ENCODE measurements at regions not wholly inside any gene's neighbourhood (a gene's known extent, or its start where the extent isn't known, plus 50 kb on each side); places are given as distances from the start of the nearest gene placed in this dataset.
"Not testable (repeated sequence)": the region's sequence is repeated elsewhere in the genome, so short reads cannot be mapped to it uniquely, and the experiment has no call there.

DNA sequence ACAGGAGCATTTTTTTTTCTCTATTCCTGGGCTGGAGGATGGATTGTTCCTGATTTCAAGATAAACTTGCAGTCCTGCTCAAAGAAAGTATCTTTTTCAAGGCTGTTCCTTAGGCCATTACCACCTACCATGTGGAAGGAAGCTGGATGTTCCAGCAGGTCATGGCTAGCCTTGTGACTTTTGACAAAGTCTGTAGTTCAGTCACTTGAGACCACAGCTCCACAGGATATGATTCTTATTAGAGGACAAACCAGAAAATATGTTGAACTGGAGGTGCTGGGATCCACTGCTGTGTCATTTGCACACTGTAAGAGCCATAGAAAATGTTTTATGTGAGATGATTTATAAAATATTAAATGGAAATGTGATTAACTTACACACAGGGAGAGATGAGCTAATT, 184.2 kb upstream of the ACO1 start:
- H4K8ac ChIP-seq (ENCODE audit: low read length), result no peak overlapping the region
- H2AK5ac ChIP-seq (ENCODE audit: low read length, severe bottlenecking), result no peak overlapping the region

GRCh38 chr9:32200896-32201295, 183.5 kb upstream of the ACO1 start:
- Histone ChIP-seq H3K36me3 (ENCODE audit: control insufficient read depth in 1 of 2, insufficient read depth in 2 of 2, low read depth in 1 of 2, low read length in 2 of 2) (no peaks in the 10 kb centered on the region), H3K79me1 (replicated peaks; ENCODE audit: low read length, poor library complexity, severe bottlenecking) (no peaks in the 10 kb centered on the region), H3K4me1 (ENCODE audit: control insufficient read depth, insufficient read depth, low read depth, low read length) (no peaks in the 10 kb centered on the region), H2AK5ac (ENCODE audit: low read length, severe bottlenecking) (no peak overlapping the region), H4K8ac (ENCODE audit: low read length) (no peak overlapping the region), H3K27me3 (ENCODE audit: control insufficient read depth in 1 of 2, insufficient read depth in 1 of 2, low read length in 2 of 2) (no peaks in the 10 kb centered on the region), H2AFZ (ENCODE audit: low read depth, low read length) (no peak overlapping the region), H3K9ac (ENCODE audit: low read length) (no peak overlapping the region), H3K9me3 (ENCODE audit: control insufficient read depth, low read length) (no peaks in the 10 kb centered on the region), H2BK12ac (ENCODE audit: low read length in 2 of 2) (no peak overlapping the region), H3K23ac (ENCODE audit: low read length in 2 of 2) (no peak overlapping the region), H2BK15ac (ENCODE audit: low read depth, poor library complexity, severe bottlenecking) (no peak overlapping the region), H3K14ac (ENCODE audit: low read length in 2 of 2) (no peak overlapping the region), H2BK5ac (ENCODE audit: low read depth, low read length, poor library complexity, severe bottlenecking) (no peak overlapping the region), H2BK120ac (ENCODE audit: low read depth, low read length) (no peak overlapping the region), H3K4ac (ENCODE audit: low read depth in 1 of 2, low read length in 2 of 2) (no peak overlapping the region), H3K4me2 (ENCODE audit: low read length, poor library complexity, severe bottlenecking) (no peak overlapping the region), H4K91ac (ENCODE audit: low read length) (no peak overlapping the region), H3K4me3 (ENCODE audit: insufficient read depth in 1 of 2, low read depth in 1 of 2, low read length in 2 of 2) (no peak overlapping the region), H3K27ac (ENCODE audit: low read length, poor library complexity, severe bottlenecking) (no peak overlapping the region), H3K18ac (ENCODE audit: low read depth in 1 of 2, low read length in 2 of 2) (no peak overlapping the region)
- DNase-seq, result no peak

More for the DNA sequence above, 184.2 kb upstream of the ACO1 start:
- H4K91ac ChIP-seq (ENCODE audit: low read length), result no peak overlapping the region
- no peaks in the 10 kb centered on the region for H3K79me1 ChIP-seq (replicated peaks; ENCODE audit: low read length, poor library complexity, severe bottlenecking)
- H3K4ac ChIP-seq (ENCODE audit: low read depth in 1 of 2, low read length in 2 of 2), result no peak overlapping the region
- H3K27ac ChIP-seq (ENCODE audit: low read length, poor library complexity, severe bottlenecking), result no peak overlapping the region
- no peak overlapping the region for H3K18ac ChIP-seq (ENCODE audit: low read depth in 1 of 2, low read length in 2 of 2)
- H2BK15ac ChIP-seq (ENCODE audit: low read depth, poor library complexity, severe bottlenecking), result no peak overlapping the region
- no peaks in the 10 kb centered on the region for H3K4me1 ChIP-seq (ENCODE audit: control insufficient read depth, insufficient read depth, low read depth, low read length)
- no peak overlapping the region for H2BK120ac ChIP-seq (ENCODE audit: low read depth, low read length)
- no peak overlapping the region for H3K23ac ChIP-seq (ENCODE audit: low read length in 2 of 2)
- no peaks in the 10 kb centered on the region for H3K27me3 ChIP-seq (ENCODE audit: control insufficient read depth in 1 of 2, insufficient read depth in 1 of 2, low read length in 2 of 2)
- no peak overlapping the region for H2AFZ ChIP-seq (ENCODE audit: low read depth, low read length)
- no peak overlapping the region for H3K4me2 ChIP-seq (ENCODE audit: low read length, poor library complexity, severe bottlenecking)
- H3K36me3 ChIP-seq (ENCODE audit: control insufficient read depth in 1 of 2, insufficient read depth in 2 of 2, low read depth in 1 of 2, low read length in 2 of 2), result no peaks in the 10 kb centered on the region
- H3K14ac ChIP-seq (ENCODE audit: low read length in 2 of 2), result no peak overlapping the region
- DNase-seq, result no peak
- no peak overlapping the region for H2BK5ac ChIP-seq (ENCODE audit: low read depth, low read length, poor library complexity, severe bottlenecking)
- H3K4me3 ChIP-seq (ENCODE audit: insufficient read depth in 1 of 2, low read depth in 1 of 2, low read length in 2 of 2), result no peak overlapping the region
- no peak overlapping the region for H3K9ac ChIP-seq (ENCODE audit: low read length)
- no peaks in the 10 kb centered on the region for H3K9me3 ChIP-seq (ENCODE audit: control insufficient read depth, low read length)
- H2BK12ac ChIP-seq (ENCODE audit: low read length in 2 of 2), result no peak overlapping the region

DNA sequence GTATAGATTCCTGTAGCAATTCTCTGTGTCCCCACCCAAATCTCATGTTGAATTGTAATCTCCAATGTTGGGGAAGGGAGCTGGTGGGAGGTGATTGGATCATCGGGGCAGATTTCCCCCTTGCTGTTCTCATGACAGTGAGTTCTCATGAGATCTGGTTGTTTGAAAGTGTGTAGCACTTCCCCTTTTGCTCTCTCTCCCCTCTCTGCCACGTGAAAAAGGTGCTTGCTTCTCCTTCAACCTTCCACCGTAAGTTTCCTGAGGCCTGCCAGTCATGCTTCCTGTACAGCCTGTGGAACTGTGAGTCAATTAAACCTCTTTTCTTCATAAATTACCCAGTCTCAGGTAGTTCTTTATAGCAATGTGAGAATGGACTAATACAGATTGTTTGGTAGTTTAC, 175.3 kb upstream of the ACO1 start:
- H3K27ac ChIP-seq (ENCODE audit: low read length, poor library complexity, severe bottlenecking); H2BK5ac ChIP-seq (ENCODE audit: low read depth, low read length, poor library complexity, severe bottlenecking); H3K23ac ChIP-seq (ENCODE audit: low read length in 2 of 2); H3K18ac ChIP-seq (ENCODE audit: low read depth in 1 of 2, low read length in 2 of 2); H3K9me3 ChIP-seq (ENCODE audit: control insufficient read depth, low read length); H3K4me2 ChIP-seq (ENCODE audit: low read length, poor library complexity, severe bottlenecking); H2BK12ac ChIP-seq (ENCODE audit: low read length in 2 of 2); H3K4me3 ChIP-seq (ENCODE audit: insufficient read depth in 1 of 2, low read depth in 1 of 2, low read length in 2 of 2); H2AFZ ChIP-seq (ENCODE audit: low read depth, low read length); H4K91ac ChIP-seq (ENCODE audit: low read length); H2BK120ac ChIP-seq (ENCODE audit: low read depth, low read length); H3K14ac ChIP-seq (ENCODE audit: low read length in 2 of 2); H3K36me3 ChIP-seq (ENCODE audit: control insufficient read depth in 1 of 2, insufficient read depth in 2 of 2, low read depth in 1 of 2, low read length in 2 of 2); H2BK15ac ChIP-seq (ENCODE audit: low read depth, poor library complexity, severe bottlenecking); H2AK5ac ChIP-seq (ENCODE audit: low read length, severe bottlenecking); H3K27me3 ChIP-seq (ENCODE audit: control insufficient read depth in 1 of 2, insufficient read depth in 1 of 2, low read length in 2 of 2); H4K8ac ChIP-seq (ENCODE audit: low read length); H3K79me1 ChIP-seq (replicated peaks; ENCODE audit: low read length, poor library complexity, severe bottlenecking); DNase-seq; H3K9ac ChIP-seq (ENCODE audit: low read length); H3K4ac ChIP-seq (ENCODE audit: low read depth in 1 of 2, low read length in 2 of 2); H3K4me1 ChIP-seq (ENCODE audit: control insufficient read depth, insufficient read depth, low read depth, low read length): not testable (repeated sequence)
- no CpG with 5 or more reads among the region's 3 CpGs for WGBS

- H3K14ac ChIP-seq (ENCODE audit: low read length in 2 of 2), result no peak overlapping the region
- H2BK5ac ChIP-seq (ENCODE audit: low read depth, low read length, poor library complexity, severe bottlenecking), result no peak overlapping the region
- H3K9me3 ChIP-seq (ENCODE audit: control insufficient read depth, low read length), result no peaks in the 10 kb centered on the region
- H3K79me1 ChIP-seq (replicated peaks; ENCODE audit: low read length, poor library complexity, severe bottlenecking), result no peaks in the 10 kb centered on the region
- no peak overlapping the region for H3K23ac ChIP-seq (ENCODE audit: low read length in 2 of 2)
- no peaks in the 10 kb centered on the region for H3K4me1 ChIP-seq (ENCODE audit: control insufficient read depth, insufficient read depth, low read depth, low read length)
- no peak for DNase-seq
- H2BK120ac ChIP-seq (ENCODE audit: low read depth, low read length), result no peak overlapping the region
- no peak overlapping the region for H3K27ac ChIP-seq (ENCODE audit: low read length, poor library complexity, severe bottlenecking)
- no peak overlapping the region for H2BK15ac ChIP-seq (ENCODE audit: low read depth, poor library complexity, severe bottlenecking)
- H3K4ac ChIP-seq (ENCODE audit: low read depth in 1 of 2, low read length in 2 of 2), result no peak overlapping the region
- no peaks in the 10 kb centered on the region for H3K36me3 ChIP-seq (ENCODE audit: control insufficient read depth in 1 of 2, insufficient read depth in 2 of 2, low read depth in 1 of 2, low read length in 2 of 2)
- H3K4me3 ChIP-seq (ENCODE audit: insufficient read depth in 1 of 2, low read depth in 1 of 2, low read length in 2 of 2), result no peak overlapping the region
- no peak overlapping the region for H2BK12ac ChIP-seq (ENCODE audit: low read length in 2 of 2)
- H3K27me3 ChIP-seq (ENCODE audit: control insufficient read depth in 1 of 2, insufficient read depth in 1 of 2, low read length in 2 of 2), result no peaks in the 10 kb centered on the region
- H3K9ac ChIP-seq (ENCODE audit: low read length), result no peak overlapping the region
- no peak overlapping the region for H2AK5ac ChIP-seq (ENCODE audit: low read length, severe bottlenecking)
- no peak overlapping the region for H3K4me2 ChIP-seq (ENCODE audit: low read length, poor library complexity, severe bottlenecking)
- no peak overlapping the region for H4K8ac ChIP-seq (ENCODE audit: low read length)
- no peak overlapping the region for H4K91ac ChIP-seq (ENCODE audit: low read length)
- H2AFZ ChIP-seq (ENCODE audit: low read depth, low read length), result no peak overlapping the region
- no peak overlapping the region for H3K18ac ChIP-seq (ENCODE audit: low read depth in 1 of 2, low read length in 2 of 2)
Measured at GRCh38 chr9:32218100-32218767, 166.2 kb upstream of the ACO1 start.
